Nucleus accumbens (tissue), 56 donors: ENCODE measurements at regions not wholly inside any gene's neighbourhood (a gene's known extent, or its start where the extent isn't known, plus 50 kb on each side); places are given as distances from the start of the nearest gene placed in this dataset.

Experiments
- DNase-seq, 56 donors: peaks; one replicate each; lab custom pipeline; 2025; lab: John Stamatoyannopoulos, UW

DNA sequence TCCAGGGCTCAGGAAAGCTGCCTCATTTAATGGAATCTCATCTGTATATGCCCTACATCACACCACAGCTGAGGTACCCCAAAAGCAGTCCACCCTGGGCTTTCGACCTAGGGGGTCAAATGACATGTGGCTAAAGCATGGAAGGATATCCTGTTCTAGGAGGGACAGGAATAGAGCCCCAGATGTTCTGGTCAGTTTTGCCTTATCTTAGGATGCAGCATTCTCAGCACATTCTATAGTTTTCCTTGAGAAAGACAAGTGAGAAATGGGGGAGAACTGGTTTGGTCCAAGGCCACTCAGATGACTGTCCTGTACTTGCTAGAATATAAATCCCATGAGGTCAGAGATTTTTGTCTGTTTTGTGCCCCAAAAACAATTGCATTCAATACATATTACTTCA, 688.0 kb upstream of the ZEB2 start:
- DNase-seq: no peak

- no peak for DNase-seq
These were observed 686.8 kb upstream of the ZEB2 start for GRCh38 chr2:145206496-145207281.

GRCh38 chr2:145203891-145204290, 684.0 kb upstream of the ZEB2 start:
- no peak for DNase-seq

GRCh38 chr2:145199827-145200706, 680.1 kb upstream of the ZEB2 start:
- DNase-seq: peak in 44 of 56 donors; percentile 4 to 70 (median 35)

DNA sequence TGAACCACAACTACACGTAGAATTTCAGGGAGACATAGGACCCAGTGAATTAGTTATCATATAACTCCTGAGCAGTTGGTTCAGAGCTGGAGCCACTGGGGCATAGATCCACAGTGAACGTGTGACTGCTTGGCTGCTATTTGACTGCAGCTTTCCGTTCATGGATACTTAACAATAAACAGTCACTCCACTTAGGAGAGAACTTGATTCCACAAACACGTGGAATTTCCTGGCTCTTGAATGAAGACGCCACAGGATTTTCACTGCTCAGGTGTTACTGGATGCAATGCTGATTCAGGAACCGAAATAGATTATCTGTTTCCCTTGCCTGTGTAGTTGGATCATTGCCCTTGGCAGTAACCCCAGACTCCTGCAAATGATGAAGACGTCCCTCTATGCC, 679.1 kb upstream of the ZEB2 start:
- DNase-seq: peak in 6 of 56 donors; percentile 2 to 20 (median 7)

DNA sequence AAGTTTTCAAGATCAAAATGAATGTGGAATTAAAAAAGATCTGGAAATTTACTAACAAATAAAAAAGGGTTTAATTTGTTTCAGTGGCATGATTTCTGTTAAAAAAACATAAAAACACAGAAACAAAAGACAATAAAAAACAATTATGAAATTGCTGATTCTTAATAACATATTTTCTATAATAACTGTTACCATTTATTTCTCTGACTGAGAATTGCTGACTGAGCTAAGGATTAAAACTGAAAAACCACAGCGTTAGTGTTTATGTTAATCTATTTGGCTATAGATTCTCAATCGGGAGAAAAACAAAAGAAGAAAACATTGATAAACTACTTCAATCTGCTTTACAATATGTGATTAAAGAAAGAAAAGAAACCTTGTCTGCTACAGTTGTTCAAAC, 678.6 kb upstream of the ZEB2 start:
- no peak for DNase-seq

DNA sequence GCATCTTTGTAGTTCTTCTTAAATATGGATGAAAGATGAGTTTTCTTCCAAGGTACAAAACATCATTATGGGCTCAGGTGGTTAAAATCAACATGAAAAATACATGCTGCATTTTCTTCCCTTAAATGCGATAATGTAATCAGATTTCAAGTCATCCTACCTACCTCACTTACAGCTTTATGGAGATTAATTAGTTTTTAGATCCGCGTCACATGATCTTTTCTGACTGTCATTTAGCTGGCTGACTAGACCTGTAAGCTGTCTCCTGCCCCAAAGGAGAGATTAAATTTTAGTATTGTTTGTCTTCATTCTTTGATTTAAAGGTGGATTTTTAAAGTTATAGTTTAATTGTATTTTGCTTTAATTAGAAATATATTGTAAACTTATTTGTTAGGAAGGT, 678.0 kb upstream of the ZEB2 start:
- no peak for DNase-seq

GRCh38 chr2:145194673-145195072, 674.8 kb upstream of the ZEB2 start:
- no peak for DNase-seq

DNA sequence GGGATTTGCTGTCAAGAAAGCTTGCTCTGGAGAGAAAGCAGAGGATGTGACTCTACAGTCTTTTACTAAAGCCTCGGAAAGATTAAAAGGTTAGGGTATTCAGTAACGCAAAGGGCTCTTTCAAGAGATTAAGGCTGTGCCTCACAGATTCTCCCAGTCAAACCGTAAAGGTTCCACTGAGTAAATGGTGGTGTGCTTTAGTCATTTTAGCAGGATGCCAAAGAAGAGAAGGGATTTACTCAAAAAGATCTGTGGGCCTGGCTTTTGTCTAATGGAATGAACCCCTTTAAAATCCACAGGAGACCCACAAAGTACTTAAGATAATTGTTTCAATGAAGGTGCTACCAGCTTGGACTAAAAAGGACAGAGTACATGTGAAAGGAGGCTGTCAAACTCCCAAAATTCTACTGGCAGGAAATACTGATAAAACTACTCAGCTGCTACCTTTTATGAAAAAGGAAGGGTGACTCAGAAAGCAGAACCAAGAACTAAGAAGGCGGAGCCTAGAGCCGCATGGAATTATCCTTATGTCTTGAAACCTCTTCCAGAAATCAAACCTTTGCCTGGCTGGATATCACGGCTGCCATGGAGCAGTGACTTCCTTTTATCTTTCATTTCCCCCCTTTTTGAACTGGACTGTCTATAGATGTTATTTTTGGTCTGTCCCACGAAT, 670.2 kb upstream of the ZEB2 start:
- no peak for DNase-seq

DNA sequence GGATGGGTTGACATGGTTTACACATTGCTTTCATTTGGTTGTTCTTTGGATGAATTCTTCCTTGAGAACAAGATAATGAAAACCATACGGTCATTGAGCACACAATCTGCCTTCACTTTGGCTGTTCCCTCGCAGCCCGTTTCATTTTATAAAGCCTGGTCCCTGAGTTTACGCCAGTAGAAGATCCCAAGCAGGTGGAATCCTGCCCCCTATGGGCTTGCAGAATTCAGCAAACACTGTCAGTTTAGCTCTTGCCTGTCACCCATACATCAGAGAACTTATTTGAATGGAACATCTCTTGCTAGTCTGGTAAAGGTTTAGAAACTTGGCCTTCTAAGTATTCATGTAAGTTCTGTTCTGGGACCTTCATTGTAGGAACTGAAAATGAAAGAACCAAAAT, 666.4 kb upstream of the ZEB2 start:
- DNase-seq: peak in 9 of 56 donors; percentile 0 to 19 (median 5)

DNA sequence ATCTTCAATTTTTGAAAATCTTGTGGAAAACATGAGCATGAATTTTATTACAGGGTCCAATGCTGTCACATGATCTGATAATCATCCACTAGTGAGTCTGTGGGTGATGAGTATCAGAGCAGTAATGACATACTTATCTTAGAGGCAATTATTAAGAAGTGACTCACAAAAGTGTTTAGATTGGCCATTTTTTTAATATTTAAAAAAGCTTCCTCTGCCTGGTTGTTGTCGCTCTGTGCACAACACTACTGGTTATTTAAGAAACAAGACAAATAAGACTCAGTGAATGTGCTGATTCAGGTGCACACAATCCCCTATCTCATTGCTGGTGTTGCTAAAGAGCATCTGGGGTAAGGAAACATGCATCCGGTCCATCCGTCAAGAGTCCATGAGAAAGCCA, 665.8 kb upstream of the ZEB2 start:
- DNase-seq: no peak

GRCh38 chr2:145184741-145185651, 665.1 kb upstream of the ZEB2 start:
- no peak for DNase-seq

- no peak for DNase-seq
These were observed 649.4 kb upstream of the ZEB2 start for GRCh38 chr2:145169285-145169684.

- no peak for DNase-seq
These were observed 648.2 kb upstream of the ZEB2 start for GRCh38 chr2:145168091-145168490.

- DNase-seq: no peak
These were observed 646.9 kb upstream of the ZEB2 start for GRCh38 chr2:145166731-145167302.

DNA sequence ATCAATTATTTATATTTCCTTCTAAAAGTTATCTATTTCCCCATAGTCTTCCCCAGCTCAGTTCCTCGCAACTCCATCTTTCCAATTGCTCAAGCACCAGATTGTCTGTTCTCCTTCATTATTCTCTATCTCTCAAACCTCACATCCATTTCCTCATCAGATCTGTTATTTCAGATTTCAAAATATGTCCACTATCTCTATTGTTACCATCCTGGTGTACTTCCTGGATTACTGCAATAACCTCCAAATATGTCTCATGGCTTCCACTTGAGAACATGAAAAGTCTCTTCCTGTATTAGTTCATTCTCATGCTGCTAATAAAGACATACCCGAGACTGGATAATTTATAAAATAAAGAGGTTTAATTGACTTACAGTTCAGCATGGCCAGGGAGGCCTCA, 641.7 kb upstream of the ZEB2 start:
- no peak for DNase-seq

GRCh38 chr2:145160855-145161254, 640.9 kb upstream of the ZEB2 start:
- DNase-seq: no peak

DNA sequence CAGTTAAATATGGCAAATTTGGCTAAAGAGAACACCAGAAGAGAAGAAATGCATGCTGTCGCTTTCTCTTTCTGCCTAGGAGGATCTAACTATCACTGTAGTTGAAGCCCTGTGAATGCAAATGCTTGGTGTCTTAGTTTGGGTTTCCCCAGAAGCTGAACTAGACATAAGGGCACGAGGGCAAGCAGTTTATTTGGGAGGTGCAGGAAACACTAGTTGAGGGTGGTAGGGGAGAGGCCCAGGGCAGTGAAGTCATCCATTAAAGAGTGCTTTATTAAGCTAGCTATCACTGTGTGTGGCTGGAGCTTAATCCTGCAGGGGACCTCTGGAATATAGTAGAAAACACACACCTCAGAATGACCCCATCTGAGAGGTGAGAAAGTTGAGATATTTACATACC, 639.8 kb upstream of the ZEB2 start:
- DNase-seq: no peak

- no peak for DNase-seq
These were observed 638.0 kb upstream of the ZEB2 start for GRCh38 chr2:145157741-145158591.
